GM21528 (cell line): ENCODE measurements at regions not wholly inside any gene's neighbourhood (a gene's known extent, or its start where the extent isn't known, plus 50 kb on each side); places are given as distances from the start of the nearest gene placed in this dataset.
A peak's percentile ranks its signal among the peaks of the same experiment; 100 is the strongest.

Source experiments
- ATAC-seq: cut with Tn5 transposase; IDR thresholded peaks from one replicate; pipeline ENCODE4 v1.9.1; 2021; ENCODE audit warnings: mild to moderate bottlenecking, moderate library complexity; ENCODE audit not compliant: unreplicated experiment, low FRiP score

DNA sequence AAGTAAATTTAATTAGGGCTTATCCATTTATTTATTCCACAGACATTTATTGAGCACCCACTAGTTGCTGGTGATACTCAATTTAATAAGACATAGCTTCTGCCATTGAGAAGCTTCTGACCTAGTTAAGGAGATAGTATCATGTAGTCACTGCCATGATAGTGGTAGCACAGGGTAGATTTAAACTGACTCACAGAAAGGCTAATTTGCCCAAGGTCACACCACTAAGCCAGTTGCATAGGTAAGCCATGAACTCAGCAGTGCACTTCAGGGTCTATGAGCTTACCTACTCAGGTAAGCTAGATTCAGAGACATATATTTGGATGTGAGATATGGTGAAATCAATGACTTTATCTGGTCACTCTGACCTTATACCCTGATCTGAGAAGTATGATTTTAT, 168.4 kb downstream of the TNFSF18 start:
- no peak for ATAC-seq

DNA sequence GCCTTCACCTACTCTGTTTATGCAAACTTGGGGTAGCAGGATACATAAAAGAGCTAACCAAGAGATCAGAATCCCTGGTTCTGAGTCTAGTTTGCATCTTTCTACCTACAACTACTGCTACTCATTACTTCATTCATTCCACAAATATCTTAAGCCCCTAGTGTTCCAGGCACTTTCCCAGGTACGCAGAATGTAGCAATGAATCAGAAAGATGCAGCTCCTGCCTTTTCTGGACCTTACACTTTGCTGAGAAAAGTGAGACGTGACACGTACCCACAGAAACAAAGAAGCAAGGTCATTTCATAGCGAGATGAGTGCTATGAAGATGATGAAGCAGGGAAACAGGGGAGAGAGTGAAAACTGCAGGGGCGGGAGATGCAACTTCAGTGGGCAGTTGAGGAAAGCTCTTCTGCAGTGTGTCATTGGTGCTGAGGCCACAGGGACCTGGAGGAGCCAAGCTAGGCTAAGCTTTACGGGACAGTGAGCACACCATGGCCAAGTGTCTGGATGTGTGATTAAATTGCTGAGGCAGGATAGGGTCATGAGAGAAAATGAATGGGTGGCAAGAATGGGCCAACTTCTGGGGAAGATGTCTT, 167.9 kb downstream of the TNFSF18 start:
- no peak for ATAC-seq

DNA sequence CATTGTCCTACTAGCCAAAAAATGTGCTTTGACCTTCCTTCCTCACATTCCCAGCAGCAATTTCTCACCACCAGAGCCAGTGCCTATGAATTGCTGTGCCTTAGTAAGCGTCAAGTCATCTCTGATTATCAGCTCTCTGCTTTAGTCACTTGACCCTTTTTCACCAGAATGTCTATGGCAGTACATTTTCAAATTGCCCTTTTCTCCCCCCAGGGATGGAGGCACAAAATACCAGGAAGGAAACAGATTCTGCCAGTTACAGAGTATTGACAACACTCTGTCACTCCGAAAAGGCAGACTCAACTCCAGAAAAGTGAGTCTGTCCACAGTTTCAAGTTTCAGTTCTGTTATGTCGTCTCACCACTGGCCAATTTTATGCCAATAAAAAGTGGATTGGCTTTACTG, 167.4 kb downstream of the TNFSF18 start:
- ATAC-seq: no peak

DNA sequence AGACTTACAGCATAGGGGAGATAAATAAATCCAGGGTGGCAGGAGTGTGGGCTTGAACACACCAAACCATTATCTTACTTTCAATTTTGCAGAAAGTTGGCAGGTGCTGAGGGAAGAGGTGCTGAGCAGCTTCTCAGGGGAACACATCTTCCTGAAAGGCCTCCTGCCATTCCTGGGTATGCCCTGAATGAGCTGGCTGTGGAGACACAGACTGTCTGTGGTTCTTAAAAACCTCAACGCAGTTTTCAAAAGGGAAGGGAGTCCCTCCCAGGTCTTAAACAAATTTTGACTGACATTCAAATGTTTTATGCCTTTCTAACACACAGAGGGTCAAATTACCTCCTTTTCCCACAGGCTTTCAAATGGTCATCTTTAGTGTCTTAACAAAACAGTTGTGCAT, 166.9 kb downstream of the TNFSF18 start:
- ATAC-seq: no peak

DNA sequence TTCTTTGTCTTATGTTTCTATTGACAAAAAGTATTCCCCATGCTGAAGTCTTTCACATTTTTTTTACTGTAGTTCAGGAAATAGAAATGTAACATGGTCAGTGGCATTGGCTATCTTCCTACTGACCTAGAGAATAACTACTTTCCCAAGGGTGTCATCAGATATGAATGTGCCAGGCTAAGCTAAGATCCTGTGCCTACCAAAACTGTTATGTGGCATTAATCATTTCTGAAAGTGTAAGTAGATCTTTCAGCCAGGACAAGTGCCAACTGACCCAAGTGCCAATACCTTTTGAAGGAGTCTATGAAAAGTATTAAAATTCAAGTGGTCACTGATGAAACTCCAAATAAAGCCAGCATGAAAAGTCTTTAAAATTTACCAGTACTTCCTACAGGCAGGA, 165.3 kb downstream of the TNFSF18 start:
- ATAC-seq: no peak

DNA sequence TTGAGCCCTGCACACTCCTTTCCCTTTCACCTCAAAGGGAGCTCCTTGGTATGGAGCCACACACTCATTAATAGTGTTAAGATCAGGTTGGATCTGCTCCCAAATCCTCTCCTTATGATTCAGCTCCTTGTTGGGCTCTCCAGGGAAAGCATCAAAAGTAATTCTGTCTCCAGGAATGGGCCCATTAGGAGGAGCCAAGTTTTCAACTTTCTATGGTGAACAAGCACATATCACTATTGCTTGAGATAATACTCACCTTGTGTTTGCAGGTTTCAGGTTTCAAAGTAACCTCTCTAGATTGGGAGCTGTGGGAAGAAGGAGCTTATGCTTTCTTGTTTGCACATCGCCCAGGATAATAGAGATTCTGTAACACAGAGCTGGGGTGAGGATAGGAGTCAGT, 164.8 kb downstream of the TNFSF18 start:
- ATAC-seq: no peak

DNA sequence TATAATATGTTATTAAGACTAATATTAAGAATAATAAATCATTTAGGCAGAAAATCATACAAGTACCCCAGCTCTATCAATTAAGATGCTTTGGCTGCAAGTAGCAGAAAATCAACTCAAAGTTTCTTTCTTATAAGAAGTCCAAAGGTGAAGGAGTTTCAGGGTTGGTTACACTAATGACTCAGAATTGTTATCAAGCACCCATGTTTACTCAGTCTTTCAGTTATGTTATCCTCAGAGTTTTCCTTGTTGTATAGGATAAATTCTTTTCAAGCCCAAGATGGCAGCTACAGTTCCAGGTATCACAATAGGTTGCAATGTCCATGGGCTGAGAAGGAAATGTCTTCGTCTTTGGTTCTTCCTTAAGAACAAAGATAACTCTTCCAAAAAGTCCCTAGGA, 163.6 kb downstream of the TNFSF18 start:
- ATAC-seq: no peak

DNA sequence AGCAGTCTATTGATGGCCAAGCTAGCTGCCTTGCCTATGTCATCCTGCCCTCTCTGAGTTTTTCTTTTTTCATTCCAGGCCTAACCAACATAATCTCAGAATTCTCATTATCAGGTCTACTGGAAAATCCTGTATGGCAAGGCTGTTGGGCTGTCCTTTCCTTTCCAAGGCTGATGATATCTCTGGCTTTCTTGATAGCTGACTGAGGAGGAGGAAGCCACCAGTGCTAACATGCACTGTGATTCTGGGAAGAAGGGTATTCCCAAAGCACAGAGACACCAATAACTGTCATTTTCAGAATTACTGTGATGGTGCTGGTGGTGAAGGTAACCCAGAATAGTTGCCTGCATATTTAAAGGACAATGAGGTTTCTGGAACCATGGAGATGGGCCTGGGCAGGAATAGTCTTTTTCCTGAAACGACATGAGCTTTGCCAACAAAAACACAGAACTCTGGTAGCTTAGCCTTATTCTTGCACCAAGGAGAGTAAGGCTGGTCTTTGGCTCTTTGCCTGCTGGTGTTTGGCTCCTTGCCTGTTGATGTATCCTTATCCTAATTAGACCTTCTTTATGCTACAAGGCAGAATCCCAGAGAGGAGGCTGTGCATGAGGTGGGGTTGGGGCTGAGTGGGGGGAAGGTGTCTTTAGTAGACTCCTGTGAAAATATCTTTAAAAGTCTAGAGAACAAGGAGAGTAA, 157.4 kb downstream of the TNFSF18 start:
- no peak for ATAC-seq

DNA sequence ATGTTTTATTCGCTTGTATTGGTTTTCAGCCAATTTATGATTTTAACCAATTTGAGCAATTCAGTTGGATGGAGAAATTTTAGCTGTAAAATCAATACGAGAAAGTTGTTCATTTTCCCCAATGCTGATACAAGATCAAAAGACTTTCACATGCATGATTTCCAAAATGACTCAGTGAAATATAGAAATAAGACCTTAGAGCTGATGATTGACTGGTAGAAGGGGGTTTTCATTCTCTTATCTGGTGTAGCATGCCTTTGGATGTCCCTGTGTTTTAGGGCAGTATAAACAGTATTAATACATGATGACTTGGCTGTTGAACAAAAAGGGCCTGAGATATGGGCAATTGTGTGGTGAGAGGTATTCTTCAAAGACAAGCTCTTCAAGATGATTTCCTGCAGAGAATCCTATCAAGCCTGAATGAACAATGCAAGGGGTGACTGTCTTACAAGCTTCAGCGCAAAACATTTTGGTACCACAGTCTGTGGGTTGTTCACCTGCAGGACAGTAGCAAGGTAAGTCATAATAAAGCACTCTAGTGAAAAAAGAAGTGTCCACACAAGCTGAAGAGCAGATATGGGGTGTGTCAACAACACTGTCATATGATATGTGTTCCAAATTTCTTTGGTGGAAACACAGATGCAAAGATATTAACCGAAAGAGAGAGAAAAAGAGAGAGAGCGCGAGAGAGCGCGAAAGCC, 156.2 kb downstream of the TNFSF18 start:
- ATAC-seq: peak; percentile 23

DNA sequence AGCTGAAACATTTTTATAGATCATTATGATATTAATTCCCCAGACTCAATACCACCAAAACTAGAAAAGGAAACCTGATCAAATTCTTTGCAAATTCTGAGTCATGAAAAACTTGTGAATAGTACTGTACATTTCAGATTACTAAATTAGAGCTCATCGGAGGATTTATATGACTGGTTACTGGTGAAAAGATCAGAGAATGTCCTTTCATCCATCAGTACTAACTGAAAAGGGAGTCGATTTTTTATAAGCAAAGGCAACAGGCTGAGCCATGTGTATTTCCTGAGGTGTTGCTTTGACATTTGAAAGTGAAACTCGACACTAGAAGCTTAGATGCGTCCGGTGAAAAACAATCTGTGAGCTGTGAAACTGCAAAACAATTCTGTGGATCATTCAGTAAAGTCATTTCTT, 155.7 kb downstream of the TNFSF18 start:
- peak; percentile 84 for ATAC-seq

DNA sequence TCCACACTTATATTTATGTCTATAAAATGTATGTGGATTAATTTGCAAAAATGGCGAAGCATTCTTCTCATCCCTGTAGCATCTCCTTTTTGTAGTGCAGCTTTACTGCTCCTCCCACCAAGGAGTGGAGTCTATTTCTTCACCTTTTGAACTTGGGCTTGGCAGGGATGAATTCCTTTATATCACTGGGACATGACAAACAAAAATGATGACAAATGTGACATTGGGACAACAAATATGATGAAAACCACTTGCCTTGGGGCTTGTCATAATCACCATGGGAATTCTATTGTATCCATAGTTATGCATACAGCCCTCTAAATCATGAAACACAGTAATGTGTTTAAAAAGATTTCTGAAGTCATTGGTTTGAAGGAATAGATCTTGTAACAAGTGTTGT, 155.0 kb downstream of the TNFSF18 start:
- no peak for ATAC-seq

DNA sequence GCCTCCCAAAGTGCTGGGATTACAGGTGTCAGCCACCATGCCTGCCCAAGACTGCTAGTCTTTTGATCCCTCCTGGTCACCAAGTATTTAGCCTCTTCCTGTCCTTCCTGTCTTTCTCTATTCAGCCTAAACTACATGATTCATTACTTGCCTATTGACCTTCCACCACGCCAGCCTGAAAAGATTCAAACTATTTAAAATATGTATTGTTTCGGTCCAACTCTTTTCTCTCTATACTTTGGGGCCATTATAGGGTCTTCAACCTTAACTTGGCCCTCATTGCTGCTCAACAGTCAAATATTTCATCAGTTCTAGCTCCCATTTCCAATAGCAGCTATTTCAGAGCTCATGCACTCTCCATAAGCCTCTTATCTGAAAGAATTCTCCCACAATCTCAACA, 153.0 kb downstream of the TNFSF18 start:
- ATAC-seq: no peak

DNA sequence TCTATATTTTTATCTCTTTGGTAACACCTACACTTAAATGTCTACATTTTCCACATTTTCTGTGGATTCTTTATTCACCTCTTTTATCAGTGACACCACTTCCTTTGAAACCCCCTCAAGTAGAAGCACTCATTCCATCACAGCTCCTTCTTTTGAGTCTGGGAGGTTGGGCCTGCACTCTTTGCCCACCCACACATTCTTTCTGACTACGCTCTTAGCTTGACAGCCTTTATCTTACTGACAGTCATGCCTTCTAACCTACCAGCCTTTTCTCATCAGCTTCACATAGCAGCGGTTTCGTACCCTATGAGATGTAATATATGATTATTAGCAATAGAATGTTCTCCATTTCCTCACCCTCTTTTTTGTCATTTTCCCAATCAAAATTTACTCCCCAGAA, 151.9 kb downstream of the TNFSF18 start:
- ATAC-seq: no peak

DNA sequence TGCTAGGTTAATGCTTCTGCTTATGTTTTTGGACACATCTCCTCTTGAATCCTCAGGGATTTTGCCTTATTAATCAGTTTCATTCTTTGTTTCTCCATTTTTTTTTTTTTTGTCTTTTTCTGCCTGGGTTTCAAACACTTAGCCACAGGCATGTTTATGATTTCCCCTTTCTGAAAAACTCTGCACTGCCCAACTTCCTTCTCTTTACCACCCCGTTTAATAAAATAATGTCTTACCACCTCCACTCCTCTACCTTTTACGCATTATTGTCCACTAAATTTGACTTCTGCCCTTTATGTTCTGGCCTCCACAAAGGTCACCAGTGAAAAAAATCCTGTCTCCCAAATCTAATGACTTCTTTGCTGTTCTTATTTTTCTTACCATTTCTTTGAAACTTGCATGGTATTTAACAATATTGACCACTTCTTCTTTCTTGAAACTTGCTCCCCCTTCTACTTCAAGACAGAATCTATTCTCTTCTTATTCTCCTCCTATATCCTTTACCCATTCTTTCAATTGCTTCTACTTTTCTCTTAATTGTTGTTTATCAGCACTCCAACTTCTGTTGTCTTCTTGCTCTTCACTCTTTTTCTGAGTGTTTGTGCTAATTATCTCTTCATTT, 150.3 kb downstream of the TNFSF18 start:
- ATAC-seq: no peak

DNA sequence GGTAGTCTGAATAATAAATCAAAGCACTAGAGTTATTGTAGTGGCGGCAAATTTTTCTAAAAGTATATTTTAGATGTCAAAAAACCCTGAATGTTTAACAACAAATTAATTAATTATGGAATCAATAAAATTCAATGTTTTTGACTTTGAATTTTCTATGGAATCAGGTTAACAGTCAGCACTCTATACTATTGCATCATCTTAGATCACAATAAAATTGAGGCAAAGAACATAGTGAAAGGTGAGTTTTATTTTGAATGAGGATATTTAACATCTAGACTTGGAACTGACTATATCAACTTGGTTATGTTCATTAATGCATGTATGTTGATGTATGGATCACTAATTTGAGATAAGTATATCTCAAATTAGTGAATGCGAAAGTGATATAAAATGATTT, 148.5 kb downstream of the TNFSF18 start:
- no peak for ATAC-seq

DNA sequence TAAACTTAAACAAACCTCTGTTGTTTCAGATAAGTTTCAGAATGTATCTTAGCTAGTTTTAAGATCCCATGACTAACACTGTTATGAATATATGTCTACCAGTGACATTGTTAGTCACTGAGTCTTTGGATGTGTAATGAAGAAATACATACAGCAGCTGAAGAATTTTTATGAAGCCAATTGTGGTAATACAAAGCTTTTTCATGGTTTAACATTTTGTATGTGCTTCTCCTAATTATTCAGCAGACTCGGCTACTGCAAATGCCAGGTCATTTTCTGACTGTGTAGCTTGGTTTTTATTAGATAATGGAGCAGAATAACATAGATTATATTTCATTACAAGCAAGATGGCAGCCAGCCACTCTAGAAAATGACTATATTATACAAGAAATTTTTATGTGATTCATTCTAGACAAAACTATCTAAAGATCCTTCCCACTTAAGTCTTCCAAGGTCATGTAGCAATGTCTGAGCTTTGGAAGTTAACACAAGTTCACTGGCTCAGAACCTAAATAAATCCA, 147.8 kb downstream of the TNFSF18 start:
- ATAC-seq: no peak

DNA sequence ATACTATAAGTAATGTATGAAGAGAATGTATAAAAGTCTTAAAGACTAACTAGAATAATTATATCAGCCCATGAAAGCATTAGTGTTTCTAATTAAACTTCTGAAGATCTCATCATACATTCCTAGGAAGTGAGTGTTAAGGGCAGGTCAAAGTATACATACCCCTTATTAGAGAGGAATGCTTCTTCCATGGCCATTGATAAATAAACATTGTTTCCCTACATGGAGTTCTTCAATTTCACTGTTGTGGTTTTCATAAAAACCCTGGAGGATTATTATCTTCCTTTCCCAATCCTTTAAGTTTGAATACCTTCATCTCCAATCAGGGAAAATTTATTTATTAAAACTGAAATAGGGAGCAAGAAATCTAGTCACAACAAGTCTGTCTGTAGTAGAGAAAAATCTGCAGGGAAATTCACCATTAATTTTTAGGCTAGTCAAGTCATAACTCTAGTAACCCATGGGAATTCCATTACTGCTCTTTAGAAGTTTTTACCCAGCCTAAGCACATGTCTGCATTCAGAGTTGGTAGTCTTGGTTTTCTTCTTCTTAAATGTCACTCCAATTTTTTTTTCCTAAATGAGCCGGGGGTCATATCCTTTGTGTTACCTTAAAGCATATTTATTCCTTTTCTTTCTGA, 147.0 kb downstream of the TNFSF18 start:
- ATAC-seq: no peak

DNA sequence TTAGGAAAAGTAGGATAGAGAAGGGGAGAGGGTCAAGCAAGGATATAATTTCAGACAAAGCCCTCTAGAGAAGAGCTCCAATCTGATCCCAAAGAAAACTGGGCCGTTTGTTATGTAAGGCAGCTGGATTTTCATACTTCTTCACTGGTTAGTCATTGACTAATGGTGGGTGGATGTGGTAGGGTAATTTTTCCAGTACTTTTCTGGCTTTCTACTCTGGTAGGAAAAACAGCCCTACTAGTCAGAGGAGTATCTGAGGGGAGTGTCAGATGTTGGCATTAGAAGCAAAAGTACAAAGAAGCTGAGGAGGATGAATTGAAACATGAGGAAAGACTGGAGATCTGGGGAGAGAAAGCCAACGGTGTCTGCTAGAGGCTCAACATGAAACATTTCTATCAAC, 145.3 kb downstream of the TNFSF18 start:
- ATAC-seq: no peak

DNA sequence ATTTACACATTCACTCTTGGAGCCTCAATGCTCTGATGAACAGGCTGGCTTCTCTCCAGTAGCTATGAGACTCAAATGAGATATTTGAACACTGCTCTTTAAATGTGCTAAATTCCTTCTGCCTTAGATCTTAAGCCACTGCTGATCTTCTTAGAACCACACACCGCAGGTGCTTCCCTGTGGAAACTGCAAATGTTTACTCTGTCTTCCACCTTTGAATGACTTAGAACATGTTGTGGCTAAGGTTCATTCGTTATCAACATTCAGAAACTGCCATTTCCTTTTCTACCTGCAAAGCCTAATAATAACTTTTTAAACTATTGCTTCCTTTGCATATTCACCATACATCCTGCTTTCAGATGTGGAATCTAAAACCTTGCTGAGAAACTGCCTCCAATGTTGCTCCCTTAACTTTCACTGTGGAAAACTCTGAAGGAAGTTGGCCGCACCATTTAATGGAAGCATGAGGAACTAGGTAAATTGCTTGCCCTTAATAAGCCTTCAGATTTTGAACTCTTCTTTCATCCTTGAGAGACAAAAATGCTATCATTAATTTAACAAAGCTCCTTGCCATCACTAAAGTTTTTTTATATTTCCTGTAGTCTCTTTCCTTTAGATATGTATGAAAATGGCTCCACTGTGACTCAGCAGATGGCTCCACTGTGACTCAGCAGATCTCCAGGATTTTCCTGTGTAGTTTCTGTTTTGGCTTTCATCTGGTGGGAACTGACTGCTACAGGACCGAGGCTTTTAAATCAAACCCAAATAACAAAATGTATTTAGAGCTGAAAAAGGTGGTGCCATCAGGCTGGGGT, 143.8 kb downstream of the TNFSF18 start:
- ATAC-seq: no peak

DNA sequence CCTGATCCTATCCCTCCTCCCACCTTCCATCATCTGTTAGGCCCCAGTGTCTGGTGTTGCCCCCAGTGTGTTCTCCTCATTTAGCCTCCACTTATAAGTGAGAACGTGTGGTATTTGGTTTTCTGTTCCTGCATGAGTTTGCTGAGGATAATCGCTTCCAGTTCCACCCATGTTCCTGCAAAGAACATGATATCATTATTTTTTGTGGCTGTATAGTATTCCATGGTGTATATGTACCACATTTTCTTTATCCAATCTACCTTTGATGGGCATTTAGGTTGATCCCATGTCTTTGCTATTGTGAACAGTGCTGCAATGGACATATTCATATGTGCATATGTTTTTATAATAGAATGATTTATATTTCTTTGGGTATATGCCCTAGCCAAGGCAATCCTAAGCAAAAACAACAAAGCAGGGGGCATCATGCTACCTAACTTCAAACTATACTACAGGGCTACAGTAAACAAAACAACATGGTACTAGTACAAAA, 142.9 kb downstream of the TNFSF18 start:
- ATAC-seq: no peak
